ENCODE measurements at regions not wholly inside any gene's neighbourhood (a gene's known extent, or its start where the extent isn't known, plus 50 kb on each side); places are given as distances from the start of the nearest gene placed in this dataset.

- no peak for TF ChIP-seq CTCF (IDR thresholded peaks at IDR 0.05)
- TF ChIP-seq ELF1 (IDR thresholded peaks at IDR 0.05): no peak
- TF ChIP-seq SMC3 (IDR thresholded peaks at IDR 0.05; ENCODE audit: low read depth, low read length): no peak
- no peak for TF ChIP-seq GABPA (IDR thresholded peaks at IDR 0.05; ENCODE audit: low read depth)
- TF ChIP-seq POLR2AphosphoS5 (IDR thresholded peaks at IDR 0.05; ENCODE audit: low read depth, low read length): no peak
- no peak for TF ChIP-seq USF2 (IDR thresholded peaks at IDR 0.05; ENCODE audit: borderline replicate concordance, low read depth, low read length)
- TF ChIP-seq TCF12 (IDR thresholded peaks at IDR 0.05): no peak
- no peak for TF ChIP-seq REST (IDR thresholded peaks at IDR 0.05; ENCODE audit: low read depth, low read length)
- no peak for TF ChIP-seq TAF1 (IDR thresholded peaks at IDR 0.05; ENCODE audit: borderline replicate concordance, low read depth, low read length)
- TF ChIP-seq FOXJ3 (CRISPR knock-in tag; IDR thresholded peaks at IDR 0.05): no peak
Measured at GRCh38 chr18:42536442-42536841, 579.0 kb downstream of the RIT2 start.
